ENCODE measurements at regions not wholly inside any gene's neighbourhood (a gene's known extent, or its start where the extent isn't known, plus 50 kb on each side); places are given as distances from the start of the nearest gene placed in this dataset.

- TF ChIP-seq CSRNP1 (CRISPR knock-in tag; IDR thresholded peaks at IDR 0.05) (no peak), NFE2L1 (CRISPR knock-in tag; IDR thresholded peaks at IDR 0.05; ENCODE audit: borderline replicate concordance) (no peak), ZNF546 (CRISPR knock-in tag; conservative IDR thresholded peaks at IDR 0.05) (no peak), MZF1 (CRISPR knock-in tag; IDR thresholded peaks at IDR 0.05; ENCODE audit: borderline replicate concordance) (no peak), DRAP1 (CRISPR knock-in tag; IDR thresholded peaks at IDR 0.05) (no peak), IKZF4 (CRISPR knock-in tag; IDR thresholded peaks at IDR 0.05; ENCODE audit: borderline replicate concordance, low read depth, not compliant biosample characterization) (no peak), RNF219 (CRISPR knock-in tag; IDR thresholded peaks at IDR 0.05) (no peak), ZSCAN22 (CRISPR knock-in tag; IDR thresholded peaks at IDR 0.05) (no peak)
These were observed 480.2 kb downstream of the AMY1C start (continued) for GRCh38 chr1:104229860-104230259.

- no TSS peak for BruUV-seq (replicated peaks)
- CTCF ChIA-PET (ENCODE audit: low intra/inter-chr PET ratio, low total read pairs) = no interaction called here
- no peaks in the 10 kb centered on the region for H4K20me1 ChIP-seq (ENCODE audit: insufficient read depth, low read length)
- TF ChIP-seq NRL (CRISPR knock-in tag; IDR thresholded peaks at IDR 0.05; ENCODE audit: borderline replicate concordance) = no peak
- TF ChIP-seq POLR2AphosphoS2 (IDR thresholded peaks at IDR 0.05; ENCODE audit: low read depth, low read length) = no peak
- no peak for TF ChIP-seq ZNF776 (CRISPR knock-in tag; IDR thresholded peaks at IDR 0.05)
- TF ChIP-seq ZNF773 (CRISPR knock-in tag; IDR thresholded peaks at IDR 0.05; ENCODE audit: borderline replicate concordance) = no peak
- no peak for TF ChIP-seq GATAD1 (CRISPR knock-in tag; IDR thresholded peaks at IDR 0.05)
- no peak for TF ChIP-seq REL (CRISPR knock-in tag; conservative IDR thresholded peaks at IDR 0.05)
- TF ChIP-seq SMAD9 (CRISPR knock-in tag; IDR thresholded peaks at IDR 0.05) = no peak
- no peak for TF ChIP-seq CEBPB (IDR thresholded peaks at IDR 0.05; ENCODE audit: borderline replicate concordance, low read depth, low read length)
- no peak for TF ChIP-seq FOXK2 (IDR thresholded peaks at IDR 0.05)
- no peak for TF ChIP-seq KAT8 (CRISPR knock-in tag; IDR thresholded peaks at IDR 0.05)
- TF ChIP-seq SP2 (CRISPR knock-in tag; IDR thresholded peaks at IDR 0.05) = no peak
- TF ChIP-seq ZNF678 (CRISPR knock-in tag; IDR thresholded peaks at IDR 0.05) = no peak
- no peak for TF ChIP-seq ZNF331 (CRISPR knock-in tag; IDR thresholded peaks at IDR 0.05)
These were observed 482.0 kb downstream of the AMY1C start for GRCh38 chr1:104231676-104232075.

More at GRCh38 chr1:104231676-104232075, 482.0 kb downstream of the AMY1C start:
- in situ Hi-C loops (cut with HindIII; ENCODE audit: extremely low pct_ligation_motif_present, low pct_unique_long_range_greater_than_20kb) = no loop called here
- H3K4me2 ChIP-seq (ENCODE audit: low read depth, low read length) = no peak overlapping the region
- DNase-seq (ENCODE audit: low spot score) = no peak
- 7% methylated on average over 4 of the region's 4 CpGs for WGBS (ENCODE audit: low lambda C conversion rate)
- H3K27ac ChIP-seq (ENCODE audit: extremely low read length, insufficient read depth, low read length) = no peak overlapping the region
- H3K4me3 ChIP-seq (replicated peaks in 1 of 3; ENCODE audit: insufficient read depth in 1 of 3, low read depth in 2 of 3, low read length in 3 of 3) = no peak overlapping the region
- H3K36me3 ChIP-seq (replicated peaks in 1 of 2; ENCODE audit: control insufficient read depth in 1 of 2, insufficient read depth in 2 of 2, low read length in 2 of 2) = no peaks in the 10 kb centered on the region
- no peaks in the 10 kb centered on the region for H3K79me2 ChIP-seq (ENCODE audit: insufficient read depth, low read length)
- no peaks in the 10 kb centered on the region for H3K4me1 ChIP-seq (ENCODE audit: insufficient read depth, low read length)
- intact Hi-C loops (cut with micrococcal nuclease; ENCODE audit: unreplicated experiment) = no loop called here
- H2AFZ ChIP-seq (ENCODE audit: low read length) = no peak overlapping the region
- H3K9me3 ChIP-seq (ENCODE audit: low read length) = no peaks in the 10 kb centered on the region
- no peak for FAIRE-seq
- no peaks in the 10 kb centered on the region for H3K27me3 ChIP-seq (ENCODE audit: control insufficient read depth in 1 of 2, insufficient read depth in 2 of 2, low read length in 2 of 2)
- no peak overlapping the region for H3K9ac ChIP-seq (ENCODE audit: insufficient read depth, low read depth, low read length)
- ATAC-seq = no peak
- POLR2A ChIA-PET = no interaction called here
